C4-2B (cell line): ENCODE measurements at regions not wholly inside any gene's neighbourhood (a gene's known extent, or its start where the extent isn't known, plus 50 kb on each side); places are given as distances from the start of the nearest gene placed in this dataset.
"Not testable (repeated sequence)": the region's sequence is repeated elsewhere in the genome, so short reads cannot be mapped to it uniquely, and the experiment has no call there.

Experiments
- H3K27ac ChIP-seq: fragments of 450-650 bp; 2 replicates; pipeline ENCODE4 v1.5.1; 2017
- ZFX ChIP-seq: fragments of 450-650 bp; IDR thresholded peaks from 2 replicates; pipeline ENCODE4 v1.6.1; 2017
- TF ChIP-seq, protein P1 (sequence below): fragments of 450-650 bp; conservative IDR thresholded peaks from 2 replicates; pipeline ENCODE4 v1.5.1; 2017; ENCODE audit warnings: mild to moderate bottlenecking

DNA sequence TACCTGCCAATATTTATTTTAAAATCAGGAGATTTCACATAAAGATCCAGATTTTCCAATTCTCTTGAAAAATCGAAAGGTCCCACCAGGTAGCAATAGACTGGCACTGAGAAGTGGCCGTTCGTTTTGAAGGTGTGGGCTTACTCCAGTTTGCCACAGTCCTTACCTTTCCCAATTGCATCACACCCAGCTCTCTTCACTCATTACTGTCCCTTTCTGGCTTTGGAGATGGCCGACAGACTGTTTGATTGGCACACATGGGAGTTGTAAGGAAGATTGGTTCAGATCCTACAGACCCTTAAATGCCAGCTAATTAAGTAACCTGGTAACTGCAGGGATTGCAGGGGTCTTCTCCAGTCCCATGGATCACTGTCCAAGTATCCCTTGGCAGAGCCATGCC, 68.7 kb upstream of the LARP1 start:
- TF ChIP-seq, protein P1, sequence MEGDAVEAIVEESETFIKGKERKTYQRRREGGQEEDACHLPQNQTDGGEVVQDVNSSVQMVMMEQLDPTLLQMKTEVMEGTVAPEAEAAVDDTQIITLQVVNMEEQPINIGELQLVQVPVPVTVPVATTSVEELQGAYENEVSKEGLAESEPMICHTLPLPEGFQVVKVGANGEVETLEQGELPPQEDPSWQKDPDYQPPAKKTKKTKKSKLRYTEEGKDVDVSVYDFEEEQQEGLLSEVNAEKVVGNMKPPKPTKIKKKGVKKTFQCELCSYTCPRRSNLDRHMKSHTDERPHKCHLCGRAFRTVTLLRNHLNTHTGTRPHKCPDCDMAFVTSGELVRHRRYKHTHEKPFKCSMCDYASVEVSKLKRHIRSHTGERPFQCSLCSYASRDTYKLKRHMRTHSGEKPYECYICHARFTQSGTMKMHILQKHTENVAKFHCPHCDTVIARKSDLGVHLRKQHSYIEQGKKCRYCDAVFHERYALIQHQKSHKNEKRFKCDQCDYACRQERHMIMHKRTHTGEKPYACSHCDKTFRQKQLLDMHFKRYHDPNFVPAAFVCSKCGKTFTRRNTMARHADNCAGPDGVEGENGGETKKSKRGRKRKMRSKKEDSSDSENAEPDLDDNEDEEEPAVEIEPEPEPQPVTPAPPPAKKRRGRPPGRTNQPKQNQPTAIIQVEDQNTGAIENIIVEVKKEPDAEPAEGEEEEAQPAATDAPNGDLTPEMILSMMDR = no peak
- TF ChIP-seq ZFX = no peak
- no peak overlapping the region for H3K27ac ChIP-seq

GRCh38 chr5:154683101-154683880, 71.9 kb upstream of the LARP1 start:
- H3K27ac ChIP-seq = peak overlapping the region; percentile 95
- TF ChIP-seq ZFX = peak; percentile 41; the same call in 1 of the 2 replicates
- TF ChIP-seq, protein P1 = no peak

GRCh38 chr5:154679501-154679900, 75.7 kb upstream of the LARP1 start:
- TF ChIP-seq, protein P1 = no peak
- no peak for TF ChIP-seq ZFX
- no peak overlapping the region for H3K27ac ChIP-seq

- H3K27ac ChIP-seq = no peak overlapping the region
- TF ChIP-seq, protein P1 = no peak
- TF ChIP-seq ZFX = no peak
Measured at GRCh38 chr5:154677921-154678320, 77.3 kb upstream of the LARP1 start.

- no peak overlapping the region for H3K27ac ChIP-seq
- TF ChIP-seq, protein P1 = no peak
- no peak for TF ChIP-seq ZFX
Measured at GRCh38 chr5:154676508-154676907, 78.7 kb upstream of the LARP1 start.

DNA sequence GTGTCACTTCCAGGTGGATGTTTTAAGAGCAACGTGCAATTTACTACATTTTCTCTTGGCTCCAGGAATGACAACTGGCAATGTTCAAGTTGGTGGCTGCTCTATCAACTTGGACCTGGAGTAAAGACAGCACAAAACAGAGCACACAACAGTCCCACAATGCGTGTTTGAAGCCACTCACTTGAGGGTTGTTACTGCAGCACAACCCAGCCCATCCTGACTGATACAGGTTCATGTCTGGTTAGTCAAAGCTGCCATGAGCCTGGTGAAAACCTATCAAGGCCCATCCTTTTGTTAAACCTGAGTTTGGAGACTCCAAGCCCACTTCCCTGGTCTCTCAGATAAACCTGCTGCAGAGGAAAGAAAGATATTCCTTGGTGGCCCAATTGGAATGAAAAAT, 81.1 kb upstream of the LARP1 start:
- H3K27ac ChIP-seq = no peak overlapping the region
- TF ChIP-seq ZFX = no peak
- TF ChIP-seq, protein P1 = no peak

DNA sequence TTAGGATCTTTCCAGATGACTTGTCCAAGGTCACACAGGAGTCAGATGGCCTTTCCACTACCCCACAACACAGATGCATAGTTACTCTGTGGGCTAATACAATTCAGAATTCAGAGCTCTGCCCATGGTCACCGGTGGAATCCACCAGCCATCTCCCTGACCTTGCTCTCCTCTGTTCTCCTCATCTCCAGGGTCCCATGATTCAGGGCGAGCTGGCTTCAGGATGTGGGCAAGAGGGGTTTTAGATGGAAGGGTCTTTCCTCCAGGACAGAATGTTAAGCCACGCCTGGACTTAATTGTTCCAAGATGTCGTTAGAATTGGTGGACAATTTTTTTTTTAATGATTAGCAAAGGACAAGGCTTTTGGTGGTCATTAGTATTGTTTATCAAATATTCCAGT, 81.7 kb upstream of the LARP1 start:
- TF ChIP-seq ZFX = no peak
- TF ChIP-seq, protein P1 = no peak
- H3K27ac ChIP-seq = no peak overlapping the region

- H3K27ac ChIP-seq = not testable (repeated sequence)
Measured at GRCh38 chr5:154669913-154670312, 85.3 kb upstream of the LARP1 start.
